GM19023 (cell line): ENCODE measurements at regions not wholly inside any gene's neighbourhood (a gene's known extent, or its start where the extent isn't known, plus 50 kb on each side); places are given as distances from the start of the nearest gene placed in this dataset.

Source experiments
- ATAC-seq: cut with Tn5 transposase; IDR thresholded peaks from one replicate; pipeline ENCODE4 v1.9.1; 2021; ENCODE audit warnings: mild to moderate bottlenecking, moderate library complexity; ENCODE audit not compliant: unreplicated experiment

DNA sequence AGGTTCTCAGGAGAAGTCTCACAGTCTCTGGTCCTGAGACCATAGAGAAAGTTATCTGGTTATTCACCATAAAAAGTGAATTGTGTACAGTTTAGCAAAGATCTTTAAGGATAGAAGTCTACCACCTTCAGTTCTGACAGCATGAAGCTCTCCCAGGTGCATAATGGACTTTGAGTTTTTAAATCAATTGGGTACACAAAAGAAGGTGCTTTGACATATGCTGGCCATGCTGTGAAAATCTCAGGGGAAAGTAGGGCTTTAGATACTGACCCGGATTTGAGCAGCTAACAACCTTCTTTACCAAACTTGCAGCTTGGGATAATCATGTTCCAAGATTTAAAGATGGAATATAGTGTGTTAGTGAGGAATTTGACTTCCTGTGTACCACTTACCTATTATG lies 264.2 kb downstream of the ZSWIM6 start:
- ATAC-seq = no peak

DNA sequence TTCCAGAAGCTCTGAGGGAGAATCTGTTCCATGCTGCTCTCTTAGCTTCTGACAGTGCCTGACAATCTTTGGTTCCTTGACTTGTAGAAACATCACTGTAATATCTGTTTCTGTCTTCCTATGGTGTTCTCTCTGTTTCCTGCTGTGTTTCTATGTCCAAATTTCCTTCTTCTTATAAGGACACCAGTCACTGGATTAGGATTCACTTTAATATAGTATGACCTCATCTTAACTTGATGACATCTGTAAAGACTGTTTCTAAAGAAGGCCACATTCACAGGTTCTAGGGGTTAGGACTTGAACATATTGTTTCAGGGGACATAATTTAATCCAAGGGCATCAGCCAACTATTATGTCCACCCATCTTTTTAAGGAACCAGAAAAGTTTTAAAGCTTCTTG lies 265.6 kb downstream of the ZSWIM6 start:
- no peak for ATAC-seq

DNA sequence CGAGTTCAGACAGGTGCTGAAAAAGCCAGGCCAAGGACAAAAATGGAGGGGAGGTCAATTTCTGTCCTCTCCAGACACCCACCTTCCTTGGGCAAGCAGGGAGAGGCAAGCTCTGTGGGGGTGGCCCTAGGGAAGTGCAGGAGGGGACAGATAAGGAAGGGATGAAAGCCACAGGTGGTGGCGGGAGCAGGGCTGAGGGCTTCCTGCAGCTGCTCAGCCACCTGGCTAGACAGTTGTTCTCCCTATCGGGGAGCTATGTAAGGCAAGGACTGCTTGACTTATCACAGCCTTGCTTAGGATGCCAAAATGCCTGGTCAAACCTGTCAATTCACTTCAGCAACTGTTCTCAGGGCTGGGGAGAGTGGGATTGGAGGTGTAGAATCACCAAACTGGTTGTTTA lies 266.1 kb downstream of the ZSWIM6 start:
- ATAC-seq = no peak

DNA sequence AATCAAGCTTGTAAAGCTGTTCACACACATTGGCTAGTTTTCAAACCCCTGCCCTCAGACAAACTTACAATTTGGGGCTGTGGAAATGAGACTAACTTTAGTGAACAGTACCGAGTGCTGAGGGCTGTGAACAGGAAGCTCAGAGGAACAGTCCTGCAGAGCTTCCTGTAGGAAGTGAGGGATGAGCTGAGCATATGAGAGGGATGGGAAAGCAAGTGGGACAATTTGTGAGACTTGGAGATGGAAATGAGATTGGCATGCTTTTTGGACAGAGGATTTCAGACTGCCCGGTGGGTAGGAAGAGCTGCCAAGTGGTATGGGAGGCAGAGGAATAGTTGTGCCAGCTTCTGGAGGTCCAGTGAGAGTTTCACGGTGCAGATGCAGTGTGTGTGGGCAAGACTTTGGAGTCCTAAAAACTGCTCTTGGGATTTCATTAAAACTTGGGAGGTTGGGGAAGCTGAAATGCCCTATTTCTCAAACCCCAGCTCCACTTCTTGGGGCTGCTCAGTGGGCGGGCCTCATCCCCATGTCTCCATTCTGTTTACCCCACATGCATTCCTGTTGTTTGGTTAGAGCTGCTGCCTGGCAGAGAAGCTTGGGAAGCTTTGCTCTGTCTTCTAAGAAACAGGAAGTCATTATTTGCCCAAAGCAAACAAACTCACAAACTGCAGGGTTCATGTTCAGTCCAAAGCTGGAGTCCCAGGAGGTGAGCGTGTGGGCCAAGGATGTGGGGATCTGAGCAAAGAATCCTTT lies 267.5 kb downstream of the ZSWIM6 start:
- ATAC-seq = no peak

DNA sequence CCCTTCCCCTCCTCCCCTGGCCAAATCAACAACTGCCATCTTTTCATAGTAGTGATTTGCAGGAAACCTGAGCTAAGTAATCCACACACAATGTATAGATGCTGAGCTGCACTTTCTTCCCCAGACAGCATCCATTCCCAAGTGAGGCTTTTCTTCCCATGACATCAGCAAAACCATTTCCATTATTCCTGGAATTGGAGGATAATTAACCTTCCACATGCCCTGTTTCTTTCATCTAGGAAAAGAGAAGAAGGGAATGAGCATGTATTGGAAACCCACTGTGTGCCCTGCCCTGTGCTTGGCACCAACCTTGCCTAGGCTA lies 268.0 kb downstream of the ZSWIM6 start:
- no peak for ATAC-seq

DNA sequence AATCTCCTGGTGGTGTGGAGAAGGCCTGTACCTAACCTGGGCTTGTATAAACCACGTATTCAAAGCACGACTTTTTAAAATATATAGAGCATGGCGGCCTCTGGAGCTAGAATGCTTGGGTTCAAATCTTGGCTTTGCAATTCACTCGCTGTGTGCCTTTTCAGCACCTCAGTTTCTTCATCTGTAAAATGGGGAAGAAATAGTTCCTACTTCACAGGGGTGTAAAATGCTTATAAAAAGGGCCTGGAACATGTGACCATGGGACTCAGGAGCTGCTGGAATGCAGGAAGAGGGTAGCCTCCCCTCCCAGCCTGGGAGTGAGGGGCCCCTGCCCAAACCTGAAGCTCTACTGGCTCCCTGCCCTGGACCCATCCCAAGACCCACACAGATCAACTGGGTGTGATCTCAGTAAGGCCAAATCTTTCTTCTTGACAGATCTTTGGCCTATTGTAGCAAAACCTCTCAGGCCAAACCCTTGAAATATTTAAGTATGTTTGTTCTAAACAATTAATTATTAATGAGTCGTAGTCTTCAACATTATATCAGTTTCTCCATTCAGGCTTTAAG lies 269.0 kb downstream of the ZSWIM6 start:
- ATAC-seq = no peak

DNA sequence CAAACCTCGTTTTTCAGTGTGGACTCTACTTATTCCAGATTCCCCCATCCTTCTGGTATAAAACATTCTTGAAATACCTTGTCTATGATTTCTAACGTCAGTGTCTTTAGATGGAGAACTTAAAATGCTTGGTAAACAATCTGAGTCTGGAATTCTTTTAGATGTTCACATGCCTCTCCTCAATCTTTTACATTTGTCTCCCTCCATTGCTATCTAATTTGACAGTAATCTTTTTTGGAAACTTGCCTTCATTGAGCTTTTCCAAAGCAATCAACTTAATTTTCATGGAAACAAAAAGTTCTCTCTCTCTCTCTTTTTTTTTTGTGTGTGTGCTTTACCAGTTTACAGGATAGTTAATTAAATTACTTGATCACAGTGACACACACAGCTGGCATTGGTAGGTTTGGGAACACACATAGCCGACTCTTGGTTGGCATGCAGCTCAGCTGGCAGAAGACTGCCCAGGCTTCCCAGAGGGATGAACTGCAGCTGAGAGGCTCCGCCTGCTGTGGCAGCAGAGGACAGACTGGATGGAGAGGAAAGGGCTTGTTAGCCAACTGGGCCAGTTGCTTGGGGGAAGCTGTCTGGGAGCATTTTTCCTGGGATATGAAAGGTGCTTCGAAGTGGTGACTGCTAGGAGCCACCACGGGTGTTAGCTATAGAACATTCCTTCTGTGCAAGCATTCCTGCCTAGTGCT lies 271.3 kb downstream of the ZSWIM6 start:
- ATAC-seq = no peak

DNA sequence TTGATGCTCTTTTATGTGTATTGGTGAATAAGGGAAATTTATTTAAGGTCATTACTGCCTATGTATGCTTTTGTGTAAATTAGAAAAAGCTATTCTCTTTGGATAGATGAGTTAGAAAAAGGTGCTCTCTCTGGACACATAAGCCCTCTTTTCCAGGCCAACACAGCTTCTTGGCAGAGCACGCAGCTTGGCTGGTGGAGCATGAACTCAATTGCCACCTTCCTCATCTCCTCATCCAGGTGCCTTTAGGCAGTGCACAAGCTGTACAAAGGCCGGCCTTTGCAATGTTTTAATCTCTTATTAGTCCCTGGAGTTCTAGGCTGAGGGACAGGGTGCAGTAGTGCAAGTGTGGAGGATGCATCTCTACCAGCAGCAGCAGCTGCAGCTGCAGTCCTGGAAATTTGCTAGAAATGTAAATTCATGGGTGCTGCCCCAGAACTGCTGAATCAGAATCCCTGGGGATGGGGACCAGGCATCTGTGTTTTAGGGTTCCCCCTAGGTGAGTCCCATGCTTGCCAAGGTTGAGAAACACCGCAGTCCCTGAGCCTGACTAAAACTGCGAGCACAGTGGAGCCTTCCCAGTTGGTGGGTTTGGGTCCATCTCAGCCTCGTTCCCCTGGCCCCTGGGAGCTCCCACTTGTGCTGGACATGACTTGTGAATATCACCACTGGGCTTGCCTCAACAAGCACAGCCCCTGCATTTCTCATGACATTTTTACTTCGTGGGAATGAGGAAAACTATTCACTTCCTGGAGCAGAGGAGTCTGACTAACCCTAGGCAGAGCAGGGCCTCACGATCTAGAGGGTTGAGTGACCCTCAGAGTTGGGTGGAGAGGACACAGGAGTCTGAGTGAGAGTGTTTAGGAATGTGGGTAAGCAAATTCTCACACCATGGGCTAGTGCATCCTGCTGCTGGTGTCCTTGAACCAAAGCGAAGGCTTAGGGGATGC lies 272.3 kb downstream of the ZSWIM6 start:
- no peak for ATAC-seq

DNA sequence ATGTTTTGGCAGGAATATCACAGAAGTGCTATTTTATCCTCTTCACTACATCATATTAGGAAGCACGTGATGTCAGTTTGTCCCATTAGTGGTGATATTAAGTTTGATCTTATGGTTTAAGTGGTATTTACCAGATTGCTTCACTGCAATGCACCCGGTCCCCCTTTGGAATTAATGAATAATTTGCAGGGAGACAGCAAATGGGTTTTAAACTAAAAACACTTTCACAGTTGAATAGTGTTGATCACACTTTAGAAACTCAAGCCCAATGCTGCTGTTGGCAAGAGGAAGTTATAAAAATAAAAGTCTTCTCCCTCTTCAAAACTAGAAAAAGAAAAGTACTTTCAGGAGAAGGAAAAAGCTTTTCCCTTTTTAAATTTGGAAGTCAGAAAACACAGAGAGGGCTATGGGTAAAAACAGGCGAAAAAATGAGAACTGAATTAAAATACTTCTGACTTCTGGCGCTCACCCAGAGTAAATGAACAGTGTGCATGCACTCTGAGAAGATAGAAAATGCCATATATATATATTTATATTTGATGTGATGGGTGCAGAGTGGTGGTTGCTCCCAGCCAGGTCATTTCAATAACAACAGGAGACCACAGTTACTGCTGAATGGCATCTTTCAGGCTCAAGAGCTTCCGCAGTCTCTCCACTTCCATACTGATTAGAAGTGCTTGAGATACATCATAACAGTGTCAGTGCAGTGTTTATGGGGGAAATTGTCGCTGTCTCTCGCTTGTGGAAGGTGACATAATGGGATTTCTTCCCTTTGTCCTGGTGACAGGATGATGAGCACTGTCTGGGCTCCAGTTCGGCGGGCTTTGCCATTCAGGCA lies 278.0 kb downstream of the ZSWIM6 start:
- ATAC-seq = no peak

DNA sequence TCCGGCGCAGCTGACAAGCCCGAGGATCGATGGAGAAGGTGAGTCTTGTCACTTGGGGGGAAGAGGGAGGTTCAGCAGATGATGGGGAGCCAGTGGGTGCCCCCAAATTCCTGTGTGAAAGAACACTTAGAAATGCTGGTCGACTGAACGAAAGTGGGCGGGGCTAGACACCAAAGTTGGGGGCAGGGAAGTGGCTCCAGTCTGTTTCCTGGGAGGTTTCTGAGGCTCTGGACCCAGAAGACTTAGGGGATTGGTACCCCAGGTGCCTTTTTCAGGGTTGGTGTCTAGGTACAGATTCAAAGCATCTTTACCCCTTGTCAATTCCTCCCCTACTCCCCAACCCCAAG lies 278.6 kb downstream of the ZSWIM6 start:
- no peak for ATAC-seq

DNA sequence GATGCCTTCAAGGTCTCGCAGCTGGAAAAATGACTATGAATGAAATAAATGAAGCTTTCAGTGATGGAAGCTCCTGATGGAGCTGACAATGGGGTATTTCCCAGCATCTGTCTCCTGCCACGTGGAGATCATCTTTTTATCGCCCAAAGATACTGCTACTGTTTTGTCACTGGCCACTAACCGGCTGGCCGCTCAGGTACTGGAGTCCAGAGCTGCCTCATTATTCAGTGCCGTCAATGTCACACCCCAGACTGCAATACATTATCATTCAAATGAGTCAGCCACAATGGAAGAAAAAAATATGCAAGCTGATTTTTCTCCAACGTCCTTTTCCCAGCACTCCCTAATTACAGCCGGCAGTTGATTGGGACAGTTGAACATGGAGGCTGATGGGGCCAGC lies 280.4 kb downstream of the ZSWIM6 start:
- no peak for ATAC-seq

DNA sequence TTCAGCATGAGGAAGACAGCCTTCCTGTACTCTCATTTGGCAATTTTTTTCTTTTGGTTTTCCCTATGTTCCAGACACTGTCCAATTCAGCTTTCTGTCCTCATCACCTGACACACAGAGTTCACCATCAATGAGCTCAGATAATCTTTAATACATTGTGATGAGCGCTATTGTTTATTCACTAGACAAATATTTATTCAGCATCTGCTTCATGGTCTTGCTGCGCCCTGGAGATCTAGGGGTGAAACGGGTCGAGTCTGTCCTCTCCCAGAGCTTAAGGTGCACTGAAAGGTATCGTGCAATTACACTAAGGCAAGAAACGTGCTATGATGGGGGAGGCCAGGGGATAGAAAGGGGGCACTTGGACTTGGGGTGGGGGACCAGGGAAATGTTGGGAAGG lies 281.6 kb downstream of the ZSWIM6 start:
- ATAC-seq = no peak

DNA sequence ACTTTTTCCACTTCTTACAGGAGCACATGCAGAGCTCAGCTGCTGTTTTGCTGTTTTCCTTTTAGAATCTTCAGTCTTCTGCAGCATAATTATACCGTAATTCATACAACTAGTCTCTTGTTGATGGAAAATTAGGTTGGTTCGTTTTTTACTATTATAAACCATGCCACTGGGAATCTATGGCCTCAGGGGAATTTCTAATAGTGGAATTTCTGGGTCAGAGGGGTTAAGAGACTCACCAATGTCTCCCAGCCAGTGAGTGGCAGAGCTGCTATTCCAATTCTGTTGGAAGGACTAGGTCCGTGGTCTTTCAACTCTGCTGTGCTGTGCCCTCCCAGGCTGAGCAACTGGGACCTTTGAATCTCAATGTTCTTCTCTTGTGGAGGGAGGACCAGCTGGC lies 282.5 kb downstream of the ZSWIM6 start:
- ATAC-seq = no peak

DNA sequence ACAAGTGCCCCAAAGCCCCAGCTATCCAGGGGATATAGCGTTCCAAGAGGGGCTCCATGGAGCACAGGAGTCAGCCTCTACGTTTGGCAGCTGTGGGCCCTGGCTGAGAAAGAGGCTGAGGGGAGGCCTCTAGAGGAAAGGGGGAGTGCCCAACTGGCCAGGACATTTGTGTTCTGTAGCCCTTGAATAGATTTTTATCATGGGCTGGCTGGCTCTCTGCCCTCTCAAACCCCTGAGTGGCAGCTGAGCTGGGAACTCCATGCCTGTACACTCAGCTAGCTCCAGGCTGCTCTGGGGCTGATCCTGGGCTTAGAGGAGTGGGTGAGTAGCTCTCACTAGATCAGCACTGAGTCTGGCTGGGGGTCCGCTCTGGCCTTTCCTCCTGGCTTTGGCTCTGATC lies 285.0 kb downstream of the ZSWIM6 start:
- ATAC-seq = no peak

DNA sequence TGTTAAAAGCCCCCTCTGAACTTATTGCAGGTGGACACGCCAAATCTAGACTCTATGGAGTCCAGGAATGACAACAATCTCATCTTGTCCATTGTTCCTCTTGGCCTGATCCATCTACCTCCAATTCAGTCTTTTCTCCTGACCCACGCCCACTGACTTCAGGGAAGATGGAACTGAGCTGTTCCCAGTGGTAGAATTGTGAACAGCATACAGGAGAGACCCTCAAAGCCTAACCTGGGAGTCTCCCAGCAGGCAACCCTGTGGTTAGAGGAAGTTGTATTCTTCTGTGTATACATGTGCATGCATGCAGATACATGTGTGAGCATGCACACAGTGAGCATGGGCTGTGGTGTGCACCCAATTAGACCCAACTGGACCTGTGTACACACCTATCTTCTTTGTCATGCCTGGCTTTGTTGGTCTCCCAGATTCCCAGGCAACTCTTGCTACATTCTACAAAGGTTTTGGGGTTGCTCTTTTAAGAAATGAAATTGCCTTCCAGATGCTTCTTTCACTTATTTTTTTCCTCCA lies 286.0 kb downstream of the ZSWIM6 start:
- no peak for ATAC-seq

DNA sequence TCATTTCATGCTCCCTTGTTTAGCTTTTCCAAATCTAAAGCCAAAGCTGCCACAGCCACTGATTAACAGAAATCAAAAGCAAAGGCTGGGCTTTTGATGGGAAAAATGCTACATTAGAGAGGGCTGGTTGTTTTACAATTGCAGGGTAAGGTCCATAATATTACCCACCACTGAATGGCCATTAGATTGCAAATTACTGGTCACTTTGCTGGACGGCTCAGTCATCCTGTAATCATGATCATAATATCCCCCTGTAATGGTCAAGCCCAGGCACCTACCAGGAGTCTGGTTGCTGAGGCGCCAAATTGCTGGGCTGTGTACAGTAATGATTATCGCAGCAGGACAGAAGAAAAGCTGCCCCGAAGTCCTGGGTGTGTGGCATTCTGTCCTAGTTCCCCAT lies 286.5 kb downstream of the ZSWIM6 start:
- no peak for ATAC-seq

DNA sequence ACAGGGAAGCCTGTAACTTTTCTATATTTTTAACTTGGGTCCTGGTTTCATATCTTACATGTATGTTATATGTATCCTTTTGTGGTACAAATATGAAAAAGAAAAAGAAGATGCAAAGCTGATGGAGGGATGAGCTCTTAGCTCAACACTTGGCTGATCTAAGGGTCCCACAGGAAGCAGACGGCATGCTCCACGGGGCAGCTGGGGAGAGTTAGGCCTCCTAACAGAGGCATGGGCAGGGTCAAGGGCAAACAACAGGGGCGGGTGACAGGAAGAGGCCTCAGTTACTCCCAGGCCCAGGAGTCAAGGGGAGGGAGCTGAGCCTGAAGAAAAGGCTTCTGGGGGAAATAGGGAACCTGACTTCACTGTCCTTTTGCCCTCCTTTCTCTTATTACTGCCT lies 287.2 kb downstream of the ZSWIM6 start:
- ATAC-seq = no peak

DNA sequence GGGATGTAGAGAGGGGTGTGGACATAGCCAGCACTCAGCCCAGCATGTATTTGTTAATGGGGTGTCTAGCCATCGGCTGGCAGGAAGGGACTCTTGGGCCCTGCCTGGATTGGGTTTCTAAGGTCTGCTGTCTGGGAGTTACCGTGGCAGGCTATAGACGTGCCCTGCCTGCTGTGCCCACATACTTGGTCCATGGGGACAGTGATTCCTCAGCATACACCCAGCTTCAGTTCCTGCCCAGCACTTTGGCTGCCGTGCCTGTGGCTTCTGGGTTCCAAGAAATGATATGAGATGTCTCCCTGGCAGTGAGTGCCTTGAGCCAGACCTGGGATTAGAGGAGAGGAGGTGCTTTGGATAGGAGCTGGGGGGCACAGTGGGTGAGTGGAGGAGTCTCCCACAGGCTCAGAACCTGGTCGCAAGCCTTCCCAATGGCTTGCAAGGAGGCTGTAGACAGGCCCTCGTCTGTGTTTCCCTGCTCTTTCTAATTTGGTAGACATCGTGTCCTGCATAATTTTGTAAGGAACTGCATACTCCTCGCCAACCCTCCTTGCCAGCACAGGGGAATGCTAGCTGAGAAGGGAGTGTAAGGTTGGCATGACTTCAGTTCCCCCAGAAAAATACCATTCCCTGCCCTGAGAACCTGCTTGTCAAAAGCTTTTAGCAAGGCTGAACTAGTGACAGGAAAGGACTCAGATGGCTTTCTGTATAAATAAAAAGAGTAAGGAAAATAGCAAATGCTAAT lies 287.9 kb downstream of the ZSWIM6 start:
- ATAC-seq = no peak

DNA sequence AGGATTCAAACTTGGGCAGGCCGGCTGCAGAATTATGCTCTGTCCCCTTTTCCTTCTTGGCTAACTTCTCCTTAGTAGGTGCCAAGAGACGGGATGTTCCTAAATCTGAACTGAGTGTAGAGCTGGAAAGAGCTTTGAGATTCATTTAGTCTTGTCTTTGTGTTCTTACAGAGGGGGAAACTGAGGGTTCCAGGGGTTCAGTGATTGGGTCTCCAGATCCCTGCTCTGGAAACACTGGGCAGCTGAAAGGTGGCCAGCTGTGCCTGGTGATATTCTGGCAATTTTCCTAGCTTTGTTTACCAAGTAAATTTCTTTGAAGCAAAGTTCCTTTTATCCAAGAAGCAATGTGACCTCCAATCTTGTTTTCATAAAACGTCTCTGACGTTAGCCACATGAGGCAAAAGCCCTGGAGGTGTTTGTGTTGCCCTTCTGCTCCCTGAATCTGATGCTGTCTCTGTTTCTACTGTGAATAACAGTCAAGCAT lies 288.7 kb downstream of the ZSWIM6 start:
- ATAC-seq = no peak
